ENCODE measurements at regions not wholly inside any gene's neighbourhood (a gene's known extent, or its start where the extent isn't known, plus 50 kb on each side); places are given as distances from the start of the nearest gene placed in this dataset.

DNA sequence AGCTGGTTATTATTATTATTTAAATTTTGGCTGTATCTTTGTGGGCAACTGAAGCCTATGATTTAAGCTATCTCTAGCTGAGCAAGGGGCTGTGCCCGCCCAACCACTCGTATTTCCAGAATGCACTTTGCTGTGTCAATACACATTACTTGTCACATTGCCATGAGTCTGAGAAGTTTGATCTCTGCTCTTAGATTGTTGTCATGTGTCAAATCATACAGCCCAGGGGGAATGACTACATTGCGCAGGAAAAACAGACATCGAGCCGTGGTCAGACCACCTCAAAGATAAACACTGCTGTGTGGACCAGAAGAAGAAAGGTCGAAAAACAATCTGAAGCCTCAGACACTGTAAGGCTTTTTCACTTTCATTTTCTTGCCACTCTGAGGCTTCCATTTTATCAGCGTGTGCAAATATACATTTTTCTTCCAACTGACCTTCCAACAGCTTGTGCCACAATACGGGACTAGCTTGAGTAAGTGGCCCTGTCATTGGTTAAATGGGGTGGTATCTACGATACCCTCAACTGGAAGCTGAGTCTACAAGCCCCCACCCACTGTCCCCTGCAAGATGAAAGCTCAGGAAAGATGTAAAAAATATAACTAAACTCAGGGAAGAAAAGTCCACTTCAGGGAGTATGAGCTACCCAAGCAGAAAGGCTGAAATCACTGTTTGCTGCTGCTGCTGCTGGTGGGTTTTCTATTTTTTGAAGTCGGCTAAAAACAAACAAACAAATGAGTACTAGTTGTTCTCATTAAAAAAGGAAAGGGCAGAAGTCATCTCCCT is 603.0 kb downstream of the BNC2 start:
- TF ChIP-seq, protein P1, sequence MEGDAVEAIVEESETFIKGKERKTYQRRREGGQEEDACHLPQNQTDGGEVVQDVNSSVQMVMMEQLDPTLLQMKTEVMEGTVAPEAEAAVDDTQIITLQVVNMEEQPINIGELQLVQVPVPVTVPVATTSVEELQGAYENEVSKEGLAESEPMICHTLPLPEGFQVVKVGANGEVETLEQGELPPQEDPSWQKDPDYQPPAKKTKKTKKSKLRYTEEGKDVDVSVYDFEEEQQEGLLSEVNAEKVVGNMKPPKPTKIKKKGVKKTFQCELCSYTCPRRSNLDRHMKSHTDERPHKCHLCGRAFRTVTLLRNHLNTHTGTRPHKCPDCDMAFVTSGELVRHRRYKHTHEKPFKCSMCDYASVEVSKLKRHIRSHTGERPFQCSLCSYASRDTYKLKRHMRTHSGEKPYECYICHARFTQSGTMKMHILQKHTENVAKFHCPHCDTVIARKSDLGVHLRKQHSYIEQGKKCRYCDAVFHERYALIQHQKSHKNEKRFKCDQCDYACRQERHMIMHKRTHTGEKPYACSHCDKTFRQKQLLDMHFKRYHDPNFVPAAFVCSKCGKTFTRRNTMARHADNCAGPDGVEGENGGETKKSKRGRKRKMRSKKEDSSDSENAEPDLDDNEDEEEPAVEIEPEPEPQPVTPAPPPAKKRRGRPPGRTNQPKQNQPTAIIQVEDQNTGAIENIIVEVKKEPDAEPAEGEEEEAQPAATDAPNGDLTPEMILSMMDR (IDR thresholded peaks at IDR 0.05; ENCODE audit: unreplicated experiment), result no peak
- peaks cover 3% of the 10 kb centered on the region for H3K4me1 Mint-ChIP-seq (ENCODE audit: unreplicated experiment)
- no peak overlapping the region for H3K4me3 Mint-ChIP-seq (ENCODE audit: unreplicated experiment)
- no peaks in the 10 kb centered on the region for H3K36me3 Mint-ChIP-seq (ENCODE audit: low read depth, unreplicated experiment)
- DNase-seq (ENCODE audit: low spot score), result no peak
- H3K27me3 Mint-ChIP-seq (ENCODE audit: unreplicated experiment), result peaks cover 10% of the 10 kb centered on the region
- H3K9me3 Mint-ChIP-seq (ENCODE audit: unreplicated experiment), result no peaks in the 10 kb centered on the region
- no peak overlapping the region for H3K27ac Mint-ChIP-seq (ENCODE audit: unreplicated experiment)

DNA sequence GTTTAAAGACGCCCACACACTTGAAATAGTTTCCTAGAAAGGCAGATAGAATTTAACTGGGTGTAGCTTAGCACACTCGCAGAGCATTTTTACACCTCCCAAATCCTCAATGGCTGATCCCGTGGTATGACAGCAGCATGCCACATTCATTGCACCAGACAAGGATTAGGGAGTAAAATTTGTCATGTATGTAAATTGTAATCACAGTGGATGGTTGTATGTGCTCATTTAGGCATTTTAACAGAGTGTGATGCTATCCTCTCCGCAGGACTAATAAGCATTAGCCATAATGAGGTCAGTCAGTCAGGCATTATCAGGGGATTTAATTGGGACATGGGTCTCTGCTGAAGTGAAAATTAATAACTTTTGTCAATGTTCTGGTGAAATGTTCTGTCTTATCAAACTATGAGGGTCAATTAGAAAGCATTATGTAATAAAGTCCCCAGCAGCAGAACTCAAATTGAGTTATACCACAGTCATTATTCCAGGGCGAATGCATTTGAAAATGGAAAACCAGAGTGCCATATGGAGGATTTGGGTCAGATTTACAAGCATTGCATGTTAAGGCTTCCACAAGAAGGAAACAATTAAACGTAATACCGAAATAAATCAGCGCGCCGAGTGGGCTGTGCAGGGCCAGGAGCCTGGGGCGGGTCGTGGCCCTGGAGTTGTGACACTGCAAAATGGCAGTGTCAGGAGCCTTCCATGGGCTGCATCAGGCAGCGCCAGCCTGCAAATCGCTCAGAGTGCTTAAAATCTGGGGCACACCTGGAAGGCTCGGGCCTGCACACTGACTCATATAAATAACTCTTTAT is 602.2 kb downstream of the BNC2 start:
- no peaks in the 10 kb centered on the region for H3K4me1 Mint-ChIP-seq (ENCODE audit: unreplicated experiment)
- H3K36me3 Mint-ChIP-seq (ENCODE audit: low read depth, unreplicated experiment), result no peaks in the 10 kb centered on the region
- no peak for DNase-seq (ENCODE audit: low spot score)
- TF ChIP-seq, protein P1 (IDR thresholded peaks at IDR 0.05; ENCODE audit: unreplicated experiment), result no peak
- peaks cover 6% of the 10 kb centered on the region for H3K27me3 Mint-ChIP-seq (ENCODE audit: unreplicated experiment)
- no peak overlapping the region for H3K4me3 Mint-ChIP-seq (ENCODE audit: unreplicated experiment)
- H3K27ac Mint-ChIP-seq (ENCODE audit: unreplicated experiment), result no peak overlapping the region
- H3K9me3 Mint-ChIP-seq (ENCODE audit: unreplicated experiment), result no peaks in the 10 kb centered on the region

DNA sequence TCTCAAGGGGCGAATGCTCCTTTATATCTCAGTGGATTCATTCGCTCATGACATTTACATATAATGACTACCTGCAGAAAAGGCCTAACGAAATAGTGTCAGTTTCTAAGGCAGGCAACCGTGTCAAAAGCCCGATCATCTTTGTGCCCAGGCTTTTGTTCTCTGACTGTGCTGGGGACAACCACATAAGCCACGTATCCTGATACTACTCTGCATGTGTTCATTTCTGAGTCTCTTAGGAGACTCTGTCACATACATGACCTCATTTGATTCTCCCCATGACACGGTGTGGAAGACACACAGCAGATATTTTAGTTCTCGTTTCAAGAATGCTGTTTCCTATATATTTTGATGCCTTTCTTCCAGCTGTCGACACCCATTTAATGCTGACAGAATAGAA is 598.5 kb downstream of the BNC2 start:
- Mint-ChIP-seq H3K27ac (ENCODE audit: unreplicated experiment) (no peak overlapping the region), H3K27me3 (ENCODE audit: unreplicated experiment) (no peaks in the 10 kb centered on the region), H3K36me3 (ENCODE audit: low read depth, unreplicated experiment) (no peaks in the 10 kb centered on the region), H3K9me3 (ENCODE audit: unreplicated experiment) (no peaks in the 10 kb centered on the region), H3K4me1 (ENCODE audit: unreplicated experiment) (no peaks in the 10 kb centered on the region), H3K4me3 (ENCODE audit: unreplicated experiment) (no peak overlapping the region)
- TF ChIP-seq, protein P1 (IDR thresholded peaks at IDR 0.05; ENCODE audit: unreplicated experiment), result no peak
- no peak for DNase-seq (ENCODE audit: low spot score)

DNA sequence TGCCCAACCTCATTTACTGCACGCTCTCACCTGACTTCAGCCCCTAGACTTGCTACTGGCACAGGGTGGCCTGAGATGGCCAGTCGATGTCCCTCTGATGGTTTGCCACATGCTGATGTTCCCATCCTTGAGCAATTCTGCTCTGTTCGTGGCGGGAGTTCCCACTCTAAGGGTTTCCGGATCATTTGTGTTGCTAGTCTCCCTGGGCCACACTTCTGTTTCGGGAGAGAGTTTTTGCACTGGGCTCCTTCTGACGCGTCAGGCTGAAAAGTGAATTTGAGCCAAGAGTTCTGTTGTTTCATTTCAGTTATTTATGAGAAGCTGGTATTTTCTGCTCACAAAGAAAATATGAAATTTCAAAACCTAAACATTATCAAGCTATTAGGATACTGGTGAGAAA is 597.7 kb downstream of the BNC2 start:
- H3K9me3 Mint-ChIP-seq (ENCODE audit: unreplicated experiment), result no peaks in the 10 kb centered on the region
- H3K4me1 Mint-ChIP-seq (ENCODE audit: unreplicated experiment), result no peaks in the 10 kb centered on the region
- no peaks in the 10 kb centered on the region for H3K36me3 Mint-ChIP-seq (ENCODE audit: low read depth, unreplicated experiment)
- no peak for DNase-seq (ENCODE audit: low spot score)
- TF ChIP-seq, protein P1 (IDR thresholded peaks at IDR 0.05; ENCODE audit: unreplicated experiment), result no peak
- H3K4me3 Mint-ChIP-seq (ENCODE audit: unreplicated experiment), result no peak overlapping the region
- no peaks in the 10 kb centered on the region for H3K27me3 Mint-ChIP-seq (ENCODE audit: unreplicated experiment)
- H3K27ac Mint-ChIP-seq (ENCODE audit: unreplicated experiment), result no peak overlapping the region

Measured in endothelial cell (in vitro differentiated cells).